ENCODE measurements at regions not wholly inside any gene's neighbourhood (a gene's known extent, or its start where the extent isn't known, plus 50 kb on each side); places are given as distances from the start of the nearest gene placed in this dataset.

GRCh38 chr3:159609625-159610024, 379.0 kb upstream of the IL12A start:
- TF ChIP-seq TCF7L2 (IDR thresholded peaks at IDR 0.05; ENCODE audit: borderline replicate concordance, extremely low read depth, insufficient read depth, insufficient read length) (no peak), CTCF (IDR thresholded peaks at IDR 0.05 in 2 of 3, conservative IDR thresholded peaks at IDR 0.05 in 1 of 3; ENCODE audit: borderline replicate concordance in 1 of 3, insufficient read depth in 1 of 3, low read depth in 2 of 3, low read length in 2 of 3) (no peak), RAD21 (IDR thresholded peaks at IDR 0.05; ENCODE audit: low read depth) (no peak), ELF1 (IDR thresholded peaks at IDR 0.05; ENCODE audit: borderline replicate concordance, low read depth) (no peak), SIN3A (IDR thresholded peaks at IDR 0.05; ENCODE audit: low read depth) (no peak), ZNF274 (IDR thresholded peaks at IDR 0.05; ENCODE audit: low read depth, low read length) (no peak)
- ChIA-PET CTCF (no interaction called here), POLR2A (no interaction called here), RAD21 (ENCODE audit: low non-redundant PET in 1 of 2, low total read pairs in 2 of 2, uncharacterized antibody in 2 of 2, unreplicated experiment in 2 of 2) (no interaction called here)
- no TSS peak for BruUV-seq (replicated peaks)
- no peaks in the 10 kb centered on the region for H3K36me3 ChIP-seq (ENCODE audit: control insufficient read depth in 1 of 2, insufficient read depth in 2 of 2, low read length in 2 of 2)
- no peak overlapping the region for H2AFZ ChIP-seq (ENCODE audit: low read depth, low read length, poor library complexity, severe bottlenecking)
- no peaks in the 10 kb centered on the region for H3K9me3 ChIP-seq (ENCODE audit: control insufficient read depth in 1 of 2, insufficient read depth in 1 of 2, low read depth in 1 of 2, low read length in 2 of 2)
- H3K4me1 ChIP-seq (ENCODE audit: control insufficient read depth in 1 of 2, insufficient read depth in 2 of 2, low read length in 2 of 2) = no peaks in the 10 kb centered on the region
- ATAC-seq (no peak), DNase-seq (ENCODE audit: low read depth, low spot score) (no peak)
- no peak overlapping the region for H3K27ac ChIP-seq (ENCODE audit: low read depth, low read length)
- no peaks in the 10 kb centered on the region for H3K79me2 ChIP-seq (ENCODE audit: insufficient read depth, low read length)
- H3K9me2 ChIP-seq (ENCODE audit: insufficient read depth) = no peaks in the 10 kb centered on the region
- H3K27me3 ChIP-seq (ENCODE audit: insufficient read depth, low read length) = no peaks in the 10 kb centered on the region
- no peak overlapping the region for H3K4me3 ChIP-seq (replicated peaks in 1 of 2; ENCODE audit: low read depth in 1 of 2, low read length in 2 of 2)
- no peak overlapping the region for H3K4me2 ChIP-seq (ENCODE audit: low read length)
- intact Hi-C loops (cut with micrococcal nuclease) = no loop called here
- H4K20me1 ChIP-seq (ENCODE audit: insufficient read depth) = no peaks in the 10 kb centered on the region
- no peak overlapping the region for H3K9ac ChIP-seq (ENCODE audit: low read length)

GRCh38 chr3:159616234-159616825, 372.3 kb upstream of the IL12A start:
- no peak for TF ChIP-seq MAX (IDR thresholded peaks at IDR 0.05)
- no peak for TF ChIP-seq FOSL1 (IDR thresholded peaks at IDR 0.05; ENCODE audit: low read depth)
- TF ChIP-seq ATF3 (IDR thresholded peaks at IDR 0.05) = no peak
- no peak for TF ChIP-seq SIN3A (IDR thresholded peaks at IDR 0.05; ENCODE audit: low read depth)
- TF ChIP-seq EGR1 (IDR thresholded peaks at IDR 0.05; ENCODE audit: low read depth) = no peak
- no peak for TF ChIP-seq ZFX (IDR thresholded peaks at IDR 0.05)
- TF ChIP-seq RAD21 (IDR thresholded peaks at IDR 0.05; ENCODE audit: low read depth) = peak; percentile 90
- TF ChIP-seq CTCF (IDR thresholded peaks at IDR 0.05 in 2 of 3, conservative IDR thresholded peaks at IDR 0.05 in 1 of 3; ENCODE audit: borderline replicate concordance in 1 of 3, insufficient read depth in 1 of 3, low read depth in 2 of 3, low read length in 2 of 3) = peak; percentile 56 to 72 (median 61); a peak in 5 of 6 replicates
- no peak for TF ChIP-seq POLR2AphosphoS5 (IDR thresholded peaks at IDR 0.05; ENCODE audit: low read depth, low read length)
- TF ChIP-seq TCF7L2 (IDR thresholded peaks at IDR 0.05; ENCODE audit: borderline replicate concordance, extremely low read depth, insufficient read depth, insufficient read length) = no peak
- TF ChIP-seq SP1 (IDR thresholded peaks at IDR 0.05; ENCODE audit: low read depth) = no peak
- no peak for TF ChIP-seq CBX3 (IDR thresholded peaks at IDR 0.05; ENCODE audit: low read depth)
- no peak for TF ChIP-seq YY1 (IDR thresholded peaks at IDR 0.05; ENCODE audit: extremely low read depth, insufficient replicate concordance, low read depth, low read length)
- no peaks in the 10 kb centered on the region for H3K27me3 ChIP-seq (ENCODE audit: insufficient read depth, low read length)
- ATAC-seq = peak; percentile 81
- no peak overlapping the region for H2AFZ ChIP-seq (ENCODE audit: low read depth, low read length, poor library complexity, severe bottlenecking)
- no peak overlapping the region for H3K4me2 ChIP-seq (ENCODE audit: low read length)
- ChIA-PET RAD21 (ENCODE audit: low non-redundant PET in 1 of 2, low total read pairs in 2 of 2, uncharacterized antibody in 2 of 2, unreplicated experiment in 2 of 2) (no interaction called here), POLR2A (no interaction called here), CTCF (interaction anchor here (1.0 to 1.7 kb wide), 3 partner anchors 189 to 209 kb away, joined by 3 to 12 read pairs (median 3); no protein-coding TSS in a partner anchor)
- H4K20me1 ChIP-seq (ENCODE audit: insufficient read depth) = no peaks in the 10 kb centered on the region
- no peaks in the 10 kb centered on the region for H3K9me2 ChIP-seq (ENCODE audit: insufficient read depth)
- H3K27ac ChIP-seq (ENCODE audit: low read depth, low read length) = no peak overlapping the region
- DNase-seq (ENCODE audit: low read depth, low spot score) = no peak
- H3K36me3 ChIP-seq (ENCODE audit: control insufficient read depth in 1 of 2, insufficient read depth in 2 of 2, low read length in 2 of 2) = no peaks in the 10 kb centered on the region
- H3K9ac ChIP-seq (ENCODE audit: low read length) = no peak overlapping the region
- intact Hi-C loops (cut with micrococcal nuclease) = loop anchor here (1.0 to 2.0 kb wide), 2 partner anchors 189 to 386 kb away; no protein-coding TSS in a partner anchor
- no peak overlapping the region for H3K4me3 ChIP-seq (replicated peaks in 1 of 2; ENCODE audit: low read depth in 1 of 2, low read length in 2 of 2)
- BruUV-seq (replicated peaks) = no TSS peak
- H3K9me3 ChIP-seq (ENCODE audit: control insufficient read depth in 1 of 2, insufficient read depth in 1 of 2, low read depth in 1 of 2, low read length in 2 of 2) = no peaks in the 10 kb centered on the region
- peaks cover 6 to 13% of the 10 kb centered on the region in 2 experiments; a peak in 3 of 4 replicates for H3K4me1 ChIP-seq (ENCODE audit: control insufficient read depth in 1 of 2, insufficient read depth in 2 of 2, low read length in 2 of 2)
- H3K79me2 ChIP-seq (ENCODE audit: insufficient read depth, low read length) = no peaks in the 10 kb centered on the region

Data from HCT116 (cell line).